ENCODE measurements at regions not wholly inside any gene's neighbourhood (a gene's known extent, or its start where the extent isn't known, plus 50 kb on each side); places are given as distances from the start of the nearest gene placed in this dataset.

GRCh38 chr18:39276764-39277163, 1711.2 kb upstream of the CELF4 start:
- Histone ChIP-seq H3K9me3 (ENCODE audit: low read length) (no peaks in the 10 kb centered on the region), H3K4me1 (ENCODE audit: insufficient read depth, low read length) (no peaks in the 10 kb centered on the region), H3K27me3 (ENCODE audit: insufficient read depth, low read length, poor library complexity, severe bottlenecking) (no peaks in the 10 kb centered on the region), H3K27ac (ENCODE audit: low read depth, low read length) (no peak overlapping the region), H3K4me3 (ENCODE audit: low read length) (no peak overlapping the region), H3K36me3 (ENCODE audit: insufficient read depth, low read length) (no peaks in the 10 kb centered on the region)
- POLR2A ChIA-PET, result no interaction called here
- Mint-ChIP-seq H3K9me3 (peaks cover 2 to 23% (median 9%) of the 10 kb centered on the region in 5 donors), H3K27ac (no peak overlapping the region), H3K4me1 (no peaks in the 10 kb centered on the region), H3K27me3 (no peaks in the 10 kb centered on the region), H3K36me3 (no peaks in the 10 kb centered on the region), H3K4me3 (no peak overlapping the region)
- DNase-seq, result no peak
- CTCF ChIA-PET, result no interaction called here

- Histone ChIP-seq H3K4me3 (ENCODE audit: low read length) (no peak overlapping the region), H3K4me1 (ENCODE audit: insufficient read depth, low read length) (no peaks in the 10 kb centered on the region), H3K9me3 (ENCODE audit: low read length) (no peaks in the 10 kb centered on the region), H3K27me3 (ENCODE audit: insufficient read depth, low read length, poor library complexity, severe bottlenecking) (no peaks in the 10 kb centered on the region), H3K27ac (ENCODE audit: low read depth, low read length) (no peak overlapping the region), H3K36me3 (ENCODE audit: insufficient read depth, low read length) (no peaks in the 10 kb centered on the region)
- H3K9me3 Mint-ChIP-seq, result peaks cover 2 to 25% (median 9%) of the 10 kb centered on the region in 5 donors
- H3K4me3 Mint-ChIP-seq, result no peak overlapping the region
- H3K27me3 Mint-ChIP-seq, result no peaks in the 10 kb centered on the region
- ChIA-PET POLR2A (no interaction called here), CTCF (no interaction called here)
- no peak overlapping the region for H3K27ac Mint-ChIP-seq
- DNase-seq, result no peak
- no peaks in the 10 kb centered on the region for H3K36me3 Mint-ChIP-seq
- H3K4me1 Mint-ChIP-seq, result no peaks in the 10 kb centered on the region
Measured at GRCh38 chr18:39274535-39274934, 1708.9 kb upstream of the CELF4 start.

GRCh38 chr18:39272230-39272629, 1706.6 kb upstream of the CELF4 start:
- no peaks in the 10 kb centered on the region for H3K36me3 Mint-ChIP-seq
- ChIA-PET POLR2A (no interaction called here), CTCF (interaction anchor here (1.2 kb wide), 1 partner anchor 9 kb away, joined by 3 read pairs; no protein-coding TSS in a partner anchor)
- no peak overlapping the region for H3K4me3 Mint-ChIP-seq
- no peak for DNase-seq
- peaks cover 0 to 19% (median 8%) of the 10 kb centered on the region in 5 donors for H3K9me3 Mint-ChIP-seq
- H3K4me1 ChIP-seq (ENCODE audit: insufficient read depth, low read length), result no peaks in the 10 kb centered on the region
- no peaks in the 10 kb centered on the region for H3K4me1 Mint-ChIP-seq
- H3K27ac ChIP-seq (ENCODE audit: low read depth, low read length), result no peak overlapping the region
- H3K27me3 ChIP-seq (ENCODE audit: insufficient read depth, low read length, poor library complexity, severe bottlenecking), result no peaks in the 10 kb centered on the region
- H3K27me3 Mint-ChIP-seq, result no peaks in the 10 kb centered on the region
- H3K4me3 ChIP-seq (ENCODE audit: low read length), result no peak overlapping the region
- no peaks in the 10 kb centered on the region for H3K9me3 ChIP-seq (ENCODE audit: low read length)
- no peaks in the 10 kb centered on the region for H3K36me3 ChIP-seq (ENCODE audit: insufficient read depth, low read length)
- no peak overlapping the region for H3K27ac Mint-ChIP-seq

GRCh38 chr18:39271654-39272053, 1706.1 kb upstream of the CELF4 start:
- no peak for DNase-seq
- H3K4me3 ChIP-seq (ENCODE audit: low read length), result no peak overlapping the region
- H3K27ac Mint-ChIP-seq, result no peak overlapping the region
- no peaks in the 10 kb centered on the region for H3K4me1 Mint-ChIP-seq
- no peaks in the 10 kb centered on the region for H3K4me1 ChIP-seq (ENCODE audit: insufficient read depth, low read length)
- no peaks in the 10 kb centered on the region for H3K27me3 Mint-ChIP-seq
- H3K4me3 Mint-ChIP-seq, result no peak overlapping the region
- H3K9me3 ChIP-seq (ENCODE audit: low read length), result no peaks in the 10 kb centered on the region
- H3K27ac ChIP-seq (ENCODE audit: low read depth, low read length), result no peak overlapping the region
- H3K36me3 ChIP-seq (ENCODE audit: insufficient read depth, low read length), result no peaks in the 10 kb centered on the region
- CTCF ChIA-PET, result interaction anchor here (1.2 kb wide), 1 partner anchor 10 kb away, joined by 3 read pairs; no protein-coding TSS in a partner anchor
- H3K9me3 Mint-ChIP-seq, result peaks cover 0 to 22% (median 8%) of the 10 kb centered on the region in 5 donors
- H3K36me3 Mint-ChIP-seq, result no peaks in the 10 kb centered on the region
- POLR2A ChIA-PET, result no interaction called here
- H3K27me3 ChIP-seq (ENCODE audit: insufficient read depth, low read length, poor library complexity, severe bottlenecking), result no peaks in the 10 kb centered on the region

- Mint-ChIP-seq H3K4me3 (no peak overlapping the region), H3K27ac (no peak overlapping the region), H3K4me1 (no peaks in the 10 kb centered on the region), H3K36me3 (no peaks in the 10 kb centered on the region), H3K27me3 (no peaks in the 10 kb centered on the region), H3K9me3 (peaks cover 4 to 48% (median 15%) of the 10 kb centered on the region in 5 donors)
- no peaks in the 10 kb centered on the region for H3K27me3 ChIP-seq (ENCODE audit: insufficient read depth, low read length, poor library complexity, severe bottlenecking)
- no peak for DNase-seq
- no peak overlapping the region for H3K4me3 ChIP-seq (ENCODE audit: low read length)
- ChIA-PET CTCF (no interaction called here), POLR2A (no interaction called here)
- H3K36me3 ChIP-seq (ENCODE audit: insufficient read depth, low read length), result no peaks in the 10 kb centered on the region
- no peaks in the 10 kb centered on the region for H3K4me1 ChIP-seq (ENCODE audit: insufficient read depth, low read length)
- H3K27ac ChIP-seq (ENCODE audit: low read depth, low read length), result no peak overlapping the region
- H3K9me3 ChIP-seq (ENCODE audit: low read length), result no peaks in the 10 kb centered on the region
Measured at GRCh38 chr18:39260565-39260964, 1695.0 kb upstream of the CELF4 start.

- Histone ChIP-seq H3K4me1 (ENCODE audit: insufficient read depth, low read length) (no peaks in the 10 kb centered on the region), H3K27me3 (ENCODE audit: insufficient read depth, low read length, poor library complexity, severe bottlenecking) (no peaks in the 10 kb centered on the region), H3K4me3 (ENCODE audit: low read length) (no peak overlapping the region), H3K9me3 (ENCODE audit: low read length) (no peaks in the 10 kb centered on the region), H3K27ac (ENCODE audit: low read depth, low read length) (no peak overlapping the region), H3K36me3 (ENCODE audit: insufficient read depth, low read length) (no peaks in the 10 kb centered on the region)
- H3K27ac Mint-ChIP-seq, result no peak overlapping the region
- CTCF ChIA-PET, result no interaction called here
- H3K4me1 Mint-ChIP-seq, result no peaks in the 10 kb centered on the region
- H3K27me3 Mint-ChIP-seq, result no peaks in the 10 kb centered on the region
- DNase-seq, result no peak
- peaks cover 4 to 44% (median 15%) of the 10 kb centered on the region in 5 donors for H3K9me3 Mint-ChIP-seq
- POLR2A ChIA-PET, result no interaction called here
- H3K36me3 Mint-ChIP-seq, result no peaks in the 10 kb centered on the region
- H3K4me3 Mint-ChIP-seq, result no peak overlapping the region
Measured at GRCh38 chr18:39259736-39260135, 1694.1 kb upstream of the CELF4 start.

GRCh38 chr18:39244242-39244641, 1678.6 kb upstream of the CELF4 start:
- no peak overlapping the region for H3K4me3 Mint-ChIP-seq
- H3K4me1 Mint-ChIP-seq, result no peaks in the 10 kb centered on the region
- no peaks in the 10 kb centered on the region for H3K36me3 ChIP-seq (ENCODE audit: insufficient read depth, low read length)

GRCh38 chr18:39241534-39241933, 1675.9 kb upstream of the CELF4 start:
- Mint-ChIP-seq H3K4me1 (no peaks in the 10 kb centered on the region), H3K27me3 (no peaks in the 10 kb centered on the region), H3K36me3 (no peaks in the 10 kb centered on the region), H3K4me3 (no peak overlapping the region), H3K27ac (no peak overlapping the region), H3K9me3 (peaks cover 3 to 22% (median 9%) of the 10 kb centered on the region in 5 donors)
- H3K36me3 ChIP-seq (ENCODE audit: insufficient read depth, low read length), result no peaks in the 10 kb centered on the region
- no peaks in the 10 kb centered on the region for H3K4me1 ChIP-seq (ENCODE audit: insufficient read depth, low read length)
- CTCF ChIA-PET, result no interaction called here
- no peaks in the 10 kb centered on the region for H3K9me3 ChIP-seq (ENCODE audit: low read length)
- H3K4me3 ChIP-seq (ENCODE audit: low read length), result no peak overlapping the region
- no peak overlapping the region for H3K27ac ChIP-seq (ENCODE audit: low read depth, low read length)
- no peak for DNase-seq
- no peaks in the 10 kb centered on the region for H3K27me3 ChIP-seq (ENCODE audit: insufficient read depth, low read length, poor library complexity, severe bottlenecking)
- POLR2A ChIA-PET, result no interaction called here

More at GRCh38 chr18:39244242-39244641, 1678.6 kb upstream of the CELF4 start:
- H3K27ac ChIP-seq (ENCODE audit: low read depth, low read length), result no peak overlapping the region
- CTCF ChIA-PET, result no interaction called here
- Mint-ChIP-seq H3K27me3 (no peaks in the 10 kb centered on the region), H3K36me3 (no peaks in the 10 kb centered on the region), H3K27ac (no peak overlapping the region), H3K9me3 (peaks cover 0 to 34% (median 4%) of the 10 kb centered on the region in 5 donors)
- POLR2A ChIA-PET, result no interaction called here
- DNase-seq, result no peak
- H3K4me1 ChIP-seq (ENCODE audit: insufficient read depth, low read length), result no peaks in the 10 kb centered on the region
- no peaks in the 10 kb centered on the region for H3K27me3 ChIP-seq (ENCODE audit: insufficient read depth, low read length, poor library complexity, severe bottlenecking)
- H3K9me3 ChIP-seq (ENCODE audit: low read length), result no peaks in the 10 kb centered on the region
- H3K4me3 ChIP-seq (ENCODE audit: low read length), result no peak overlapping the region

Data from CD8-positive, alpha-beta memory T cell (primary cell).